Kidney capillary endothelial cell (primary cell): ENCODE measurements at regions not wholly inside any gene's neighbourhood (a gene's known extent, or its start where the extent isn't known, plus 50 kb on each side); places are given as distances from the start of the nearest gene placed in this dataset.
"Not testable (repeated sequence)": the region's sequence is repeated elsewhere in the genome, so short reads cannot be mapped to it uniquely, and the experiment has no call there.

Experiments used
- DNase-seq: peaks from one replicate; pipeline ENCODE4 v3.0.0-alpha.2; 2018; ENCODE audit warnings: low spot score

- no peak for DNase-seq
These were observed 115.2 kb upstream of the FRG1 start for GRCh38 chr4:189825466-189825865.

GRCh38 chr4:189826657-189827056 lies 114.0 kb upstream of the FRG1 start:
- no peak for DNase-seq

GRCh38 chr4:189828081-189828697 lies 112.5 kb upstream of the FRG1 start:
- DNase-seq: no peak

- no peak for DNase-seq
These were observed 108.1 kb upstream of the FRG1 start for GRCh38 chr4:189832528-189832927.

GRCh38 chr4:189834616-189835015 lies 106.1 kb upstream of the FRG1 start:
- DNase-seq: no peak

- no peak for DNase-seq
These were observed 105.2 kb upstream of the FRG1 start for GRCh38 chr4:189835505-189835904.

GRCh38 chr4:189837471-189837870 lies 103.2 kb upstream of the FRG1 start:
- no peak for DNase-seq

GRCh38 chr4:189838821-189839497 lies 101.7 kb upstream of the FRG1 start:
- DNase-seq: no peak

GRCh38 chr4:189840356-189840755 lies 100.3 kb upstream of the FRG1 start:
- DNase-seq: no peak

- no peak for DNase-seq
These were observed 97.2 kb upstream of the FRG1 start for GRCh38 chr4:189843413-189844009.

- peak; percentile 11 for DNase-seq
These were observed 95.4 kb upstream of the FRG1 start for GRCh38 chr4:189845145-189845846.

- not testable (repeated sequence) for DNase-seq
These were observed 94.6 kb upstream of the FRG1 start for GRCh38 chr4:189846094-189846493.

- not testable (repeated sequence) for DNase-seq
These were observed 94.1 kb upstream of the FRG1 start for GRCh38 chr4:189846608-189847007.

- not testable (repeated sequence) for DNase-seq
These were observed 92.0 kb upstream of the FRG1 start for GRCh38 chr4:189848672-189849071.

- no peak for DNase-seq
These were observed 90.3 kb upstream of the FRG1 start for GRCh38 chr4:189850239-189850856.

- DNase-seq: no peak
These were observed 82.2 kb upstream of the FRG1 start for GRCh38 chr4:189858435-189858834.

- DNase-seq: no peak
These were observed 79.6 kb upstream of the FRG1 start for GRCh38 chr4:189861101-189861500.

- DNase-seq: no peak
These were observed 71.4 kb upstream of the FRG1 start for GRCh38 chr4:189869236-189869635.

GRCh38 chr4:189870511-189871234 lies 70.0 kb upstream of the FRG1 start:
- no peak for DNase-seq

- DNase-seq: no peak
These were observed 66.1 kb upstream of the FRG1 start for GRCh38 chr4:189874591-189874990.

GRCh38 chr4:189881190-189881589 lies 59.5 kb upstream of the FRG1 start:
- not testable (repeated sequence) for DNase-seq

GRCh38 chr4:189888407-189888806 lies 52.3 kb upstream of the FRG1 start:
- not testable (repeated sequence) for DNase-seq
